GM21737 (cell line): ENCODE measurements at regions not wholly inside any gene's neighbourhood (a gene's known extent, or its start where the extent isn't known, plus 50 kb on each side); places are given as distances from the start of the nearest gene placed in this dataset.

Experiments
- ATAC-seq: cut with Tn5 transposase; IDR thresholded peaks from one replicate; pipeline ENCODE4 v1.9.1; 2021; ENCODE audit warnings: mild to moderate bottlenecking, moderate library complexity; ENCODE audit not compliant: unreplicated experiment

DNA sequence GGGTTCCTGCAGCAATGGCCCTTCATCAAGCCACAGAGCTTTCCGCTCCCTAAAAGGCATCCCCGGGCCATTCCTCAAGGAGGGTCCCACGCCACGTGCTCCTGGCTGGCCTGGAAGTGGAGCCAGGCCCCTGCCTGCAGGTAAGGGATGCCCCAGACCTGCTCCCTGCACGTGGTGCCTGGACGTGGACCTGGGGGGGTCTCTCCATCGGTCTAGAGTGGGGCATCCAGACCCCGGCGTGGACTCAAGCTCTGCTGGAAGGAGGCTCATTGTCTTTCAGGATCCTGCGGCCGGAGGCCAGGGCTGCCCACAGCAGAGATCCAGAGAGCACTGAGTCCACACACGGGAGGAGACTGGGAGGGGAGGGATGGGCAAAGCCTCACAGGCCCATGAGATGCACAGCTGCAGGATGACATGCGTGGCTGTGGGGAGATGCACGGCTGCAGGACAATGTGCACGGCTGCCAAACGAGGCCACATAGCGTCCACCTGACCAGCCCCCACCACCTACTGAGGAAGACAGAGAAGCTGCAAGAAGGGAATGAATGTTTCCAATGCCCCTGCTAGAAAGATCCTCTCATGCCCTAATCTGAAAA is 236.7 kb downstream of the BRD1 start:
- ATAC-seq, result no peak

DNA sequence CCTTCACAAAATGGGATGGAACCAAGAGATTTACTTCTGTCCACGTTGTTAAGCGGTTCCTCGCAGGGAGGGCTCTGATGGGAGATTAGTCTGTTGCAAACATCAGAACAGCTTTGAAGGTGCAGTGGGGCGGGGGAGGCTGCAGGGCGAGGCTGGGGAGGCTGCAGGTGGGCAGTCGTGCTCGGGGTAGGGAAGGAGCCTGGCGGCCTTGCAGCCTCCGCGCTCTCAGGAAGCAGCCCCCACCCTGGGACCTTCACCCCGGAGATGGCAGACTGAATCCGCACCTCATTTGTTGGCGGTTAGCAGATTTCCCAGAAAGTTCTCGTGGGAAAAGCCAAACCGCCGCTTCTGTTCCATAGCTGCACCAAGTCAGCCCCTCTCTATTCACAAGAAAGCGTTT is 237.3 kb downstream of the BRD1 start:
- no peak for ATAC-seq

GRCh38 chr22:49589811-49590210 is 237.9 kb downstream of the BRD1 start:
- ATAC-seq, result no peak

- ATAC-seq, result no peak
Measured at GRCh38 chr22:49589301-49589700, 238.4 kb downstream of the BRD1 start.

DNA sequence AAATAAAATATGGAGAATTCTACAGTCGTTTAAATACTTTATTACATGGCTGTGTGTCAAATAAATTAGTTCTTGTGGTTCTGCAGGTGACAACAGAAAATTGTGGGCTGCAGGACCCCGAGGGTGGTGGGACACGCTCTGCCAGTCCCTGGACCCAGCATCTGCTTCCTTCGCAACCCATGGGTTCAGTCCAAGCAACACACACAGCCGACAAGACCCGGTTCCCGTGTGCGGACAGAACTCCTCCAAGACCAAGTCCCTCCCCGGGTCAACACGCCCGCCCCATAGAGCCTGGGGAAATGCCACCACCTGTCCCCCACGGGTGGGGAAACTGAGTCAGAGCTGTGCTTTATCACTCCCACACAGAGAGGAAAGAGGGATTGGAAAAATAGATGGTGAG is 238.9 kb downstream of the BRD1 start:
- no peak for ATAC-seq

DNA sequence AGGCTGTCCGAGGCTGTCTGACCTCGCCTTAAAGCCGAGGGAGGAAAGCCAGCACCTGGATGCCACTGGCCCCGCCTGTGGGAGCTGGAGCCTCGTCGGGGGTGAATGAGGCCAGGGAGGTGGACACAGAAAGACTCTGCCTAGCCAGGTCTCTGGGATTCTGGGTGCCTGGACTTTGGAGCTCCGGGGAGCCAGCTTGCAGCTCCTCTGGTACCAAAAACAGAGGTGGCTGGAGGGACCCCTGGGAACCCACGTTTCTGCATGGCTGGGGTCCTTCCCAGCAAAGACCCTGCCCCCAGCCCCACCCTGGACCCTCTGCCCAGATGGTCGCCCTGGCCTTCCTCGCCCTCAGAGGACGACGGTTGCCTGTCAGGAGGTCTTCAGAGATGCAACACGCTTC is 239.7 kb downstream of the BRD1 start:
- ATAC-seq, result no peak

DNA sequence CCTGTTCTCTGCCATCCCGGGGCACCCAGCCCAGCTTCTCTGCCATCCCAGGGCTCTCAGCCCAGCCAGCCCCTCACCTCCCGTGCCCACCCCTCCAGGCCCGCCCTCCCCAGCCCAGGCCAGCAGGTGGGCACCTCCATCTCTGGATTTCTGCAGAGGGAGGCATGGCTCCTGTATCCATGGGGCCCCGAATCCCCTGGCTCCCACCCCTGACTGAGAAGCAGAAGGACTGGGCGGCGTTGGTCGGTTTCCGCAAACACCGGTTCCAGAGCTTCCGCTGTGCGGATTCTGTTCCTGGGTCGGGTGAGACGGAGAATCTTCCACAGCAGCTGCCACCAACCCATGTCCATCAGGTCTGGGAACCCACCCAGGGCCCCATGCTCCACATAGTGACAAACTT is 240.3 kb downstream of the BRD1 start:
- no peak for ATAC-seq

GRCh38 chr22:49586873-49587272 is 240.8 kb downstream of the BRD1 start:
- ATAC-seq, result no peak

GRCh38 chr22:49586244-49586748 is 241.4 kb downstream of the BRD1 start:
- ATAC-seq, result no peak

- no peak for ATAC-seq
Measured at GRCh38 chr22:49585461-49586243, 242.0 kb downstream of the BRD1 start.

- ATAC-seq, result no peak
Measured at GRCh38 chr22:49583886-49584505, 243.7 kb downstream of the BRD1 start.

- no peak for ATAC-seq
Measured at GRCh38 chr22:49583341-49583740, 244.3 kb downstream of the BRD1 start.

DNA sequence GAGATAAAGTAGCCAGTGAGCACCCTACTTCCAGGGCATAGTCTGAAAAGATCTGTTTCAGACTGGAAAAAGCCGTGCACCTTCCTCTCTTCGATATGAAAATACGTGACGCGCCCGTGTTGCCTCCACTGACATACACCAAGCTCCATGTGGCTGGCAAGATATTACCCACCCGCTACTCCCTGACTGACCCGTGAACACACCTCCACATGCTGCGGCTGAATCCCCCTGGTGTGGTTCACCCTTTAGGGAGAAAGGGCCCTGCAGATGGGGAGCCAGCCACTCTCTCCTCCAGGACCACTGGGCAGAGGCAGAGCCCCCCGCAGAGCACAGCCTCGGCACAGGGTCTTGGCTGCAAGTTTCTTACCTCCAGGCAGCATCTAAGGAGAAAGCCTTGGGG is 245.0 kb downstream of the BRD1 start:
- ATAC-seq, result no peak

GRCh38 chr22:49582181-49582580 is 245.5 kb downstream of the BRD1 start:
- ATAC-seq, result no peak

DNA sequence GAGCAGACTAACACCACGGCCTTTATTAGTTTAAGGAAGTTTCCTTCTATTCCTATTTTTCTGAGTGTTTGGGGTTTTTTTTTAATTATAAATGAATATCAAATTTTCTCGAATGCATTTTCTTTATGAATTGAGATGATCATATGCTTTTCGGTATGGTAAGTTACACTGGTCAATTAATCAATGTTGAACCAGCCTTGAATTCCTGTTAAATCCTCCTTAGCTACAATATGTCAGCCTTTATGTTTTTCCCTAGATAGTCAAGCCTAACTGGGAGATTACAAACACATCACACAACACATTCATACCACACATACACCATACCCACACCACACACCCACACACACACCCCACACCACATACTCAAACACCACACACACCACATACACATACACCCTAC is 247.6 kb downstream of the BRD1 start:
- no peak for ATAC-seq

GRCh38 chr22:49577168-49578060 is 250.3 kb downstream of the BRD1 start:
- ATAC-seq, result no peak

GRCh38 chr22:49576241-49577141 is 251.2 kb downstream of the BRD1 start:
- ATAC-seq, result no peak

DNA sequence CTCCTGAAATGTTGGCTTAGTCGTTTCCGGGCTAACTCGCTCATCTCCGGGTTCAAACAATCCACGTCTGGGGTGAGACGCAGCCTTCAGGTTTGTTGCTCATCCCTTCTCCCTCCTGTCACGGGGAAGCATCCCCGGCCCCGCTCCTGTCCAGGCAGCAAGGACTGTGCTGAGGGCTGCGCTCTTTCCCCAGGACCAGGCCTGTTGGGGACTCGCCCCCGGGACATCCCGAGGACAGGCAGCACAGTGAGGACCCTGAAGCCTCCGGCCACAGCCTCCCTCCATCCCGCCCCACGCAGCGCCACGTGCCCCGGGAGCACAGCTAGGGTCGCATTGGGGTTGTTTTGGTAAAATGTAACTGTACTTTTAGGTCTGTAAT is 252.0 kb downstream of the BRD1 start:
- ATAC-seq, result no peak

GRCh38 chr22:49574881-49575702 is 252.6 kb downstream of the BRD1 start:
- ATAC-seq, result no peak
